ENCODE measurements at regions not wholly inside any gene's neighbourhood (a gene's known extent, or its start where the extent isn't known, plus 50 kb on each side); places are given as distances from the start of the nearest gene placed in this dataset.
"Not testable (repeated sequence)": the region's sequence is repeated elsewhere in the genome, so short reads cannot be mapped to it uniquely, and the experiment has no call there.

DNA sequence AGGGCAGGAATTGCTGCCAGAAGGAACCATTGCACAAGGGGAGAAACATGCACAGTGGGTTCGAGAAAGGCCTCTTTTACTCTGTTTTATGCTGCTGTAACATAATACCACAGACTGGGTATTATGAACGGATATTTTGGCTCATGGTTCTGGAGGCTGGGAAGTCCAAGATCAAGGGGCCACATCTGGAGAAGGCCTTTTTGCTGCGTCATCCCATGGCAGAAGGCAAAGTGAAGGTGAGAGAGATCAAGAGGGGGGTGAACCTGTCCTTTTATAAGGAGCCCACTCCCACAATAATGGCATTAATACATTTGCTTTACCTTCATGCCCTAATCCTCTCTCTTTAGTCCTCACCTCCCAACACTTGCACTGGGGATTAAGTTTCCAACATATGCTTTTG lies 136.9 kb upstream of the ALDH1B1 start:
- no peak for DNase-seq (ENCODE audit: low spot score)

DNA sequence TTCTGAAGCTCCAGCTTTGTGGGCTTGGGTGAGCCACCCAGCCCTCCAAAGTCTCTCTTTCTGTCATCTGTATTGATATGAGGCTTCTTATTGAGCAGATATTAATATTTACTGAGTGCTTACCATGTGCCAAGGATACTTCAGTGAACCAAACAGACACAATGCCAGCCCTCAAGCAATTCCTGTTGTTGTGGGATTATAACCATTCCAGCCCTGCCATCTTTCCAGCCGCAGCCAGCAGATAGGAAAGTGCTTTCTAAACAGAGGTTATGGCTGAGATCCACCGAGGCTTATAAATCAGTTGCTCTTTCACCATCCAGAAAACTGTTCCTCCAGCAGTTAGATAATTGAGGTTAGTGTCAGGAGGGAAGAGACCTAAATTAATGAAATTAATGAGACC lies 137.7 kb upstream of the ALDH1B1 start:
- no peak for DNase-seq (ENCODE audit: low spot score)

DNA sequence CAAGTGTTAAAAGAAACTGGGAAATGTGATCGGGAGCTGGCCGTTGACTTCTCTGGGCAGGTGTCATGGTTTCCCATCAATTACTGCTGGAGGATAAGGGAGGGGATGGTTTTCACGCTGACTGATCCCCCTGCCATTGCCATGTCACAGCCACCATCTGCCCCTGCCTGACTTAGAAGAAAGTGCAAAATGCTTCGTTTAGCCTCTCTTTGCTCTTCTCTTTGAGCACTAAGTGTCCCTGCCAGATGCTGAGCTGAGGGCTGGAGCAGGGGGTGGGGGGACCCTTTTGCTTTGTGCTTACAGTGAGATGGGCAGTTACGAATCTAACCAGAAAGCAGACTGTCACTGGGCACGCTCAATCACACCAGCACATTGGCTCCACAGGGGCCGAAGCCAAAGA lies 138.4 kb upstream of the ALDH1B1 start:
- DNase-seq (ENCODE audit: low spot score), result no peak

DNA sequence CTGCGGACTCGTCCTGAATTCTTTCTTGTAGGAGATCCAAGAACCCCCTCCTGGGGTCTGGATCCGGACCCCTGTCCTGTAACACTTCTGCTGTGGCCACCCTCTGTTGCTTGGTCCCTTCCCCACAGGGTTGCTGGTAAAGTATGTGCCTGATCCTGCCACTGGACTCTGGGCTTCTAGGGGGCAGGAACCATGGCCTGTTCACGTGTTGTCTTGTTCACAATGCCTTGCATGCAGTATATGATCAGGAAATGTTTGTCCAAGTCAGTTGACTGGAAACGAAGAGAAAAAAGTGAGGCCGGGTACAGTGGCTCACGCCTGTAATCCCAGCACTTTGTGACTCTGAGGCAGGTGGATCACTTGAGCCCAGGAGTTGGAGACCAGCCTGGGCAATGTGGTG lies 139.3 kb upstream of the ALDH1B1 start:
- no peak for DNase-seq (ENCODE audit: low spot score)

DNA sequence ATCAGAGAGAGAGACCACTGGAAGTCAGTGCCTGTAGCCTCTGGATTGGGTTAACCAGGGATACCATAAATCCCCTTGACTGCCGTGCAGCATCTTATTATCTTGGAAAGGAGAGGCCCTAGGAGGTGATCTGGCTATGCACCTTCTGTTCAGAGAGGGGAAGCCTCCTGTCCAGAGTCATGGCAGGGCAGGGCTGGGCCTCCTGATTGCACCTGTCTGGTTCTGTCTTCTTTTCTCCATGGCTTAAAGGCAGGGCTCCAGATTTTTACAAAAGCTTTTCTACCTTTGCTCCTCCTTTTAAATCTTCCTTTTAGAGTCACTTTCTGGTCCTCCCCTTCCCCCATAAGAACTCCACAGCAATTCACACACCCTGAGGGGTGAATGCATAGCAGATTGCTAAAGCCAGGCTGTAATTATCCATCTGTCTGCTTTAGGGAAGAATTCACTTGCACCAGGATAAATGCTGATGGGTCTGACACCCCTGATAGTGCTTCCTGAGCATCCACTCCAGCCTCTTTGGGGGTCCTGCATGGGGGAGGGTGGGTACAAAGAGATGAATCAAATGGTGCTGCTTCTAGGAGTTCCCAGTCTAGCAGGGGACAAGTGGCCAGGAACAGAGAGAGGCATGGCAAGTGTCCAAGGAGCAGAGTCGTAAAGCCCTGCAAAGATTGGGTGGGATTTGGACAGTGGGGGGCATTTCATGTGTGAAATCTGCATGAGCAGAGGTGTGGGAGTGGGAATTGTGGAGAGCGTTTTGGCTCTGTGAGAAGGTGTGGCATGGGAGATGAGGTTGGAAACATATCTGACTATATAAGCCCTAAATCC lies 141.3 kb upstream of the ALDH1B1 start:
- no peak for DNase-seq (ENCODE audit: low spot score)

DNA sequence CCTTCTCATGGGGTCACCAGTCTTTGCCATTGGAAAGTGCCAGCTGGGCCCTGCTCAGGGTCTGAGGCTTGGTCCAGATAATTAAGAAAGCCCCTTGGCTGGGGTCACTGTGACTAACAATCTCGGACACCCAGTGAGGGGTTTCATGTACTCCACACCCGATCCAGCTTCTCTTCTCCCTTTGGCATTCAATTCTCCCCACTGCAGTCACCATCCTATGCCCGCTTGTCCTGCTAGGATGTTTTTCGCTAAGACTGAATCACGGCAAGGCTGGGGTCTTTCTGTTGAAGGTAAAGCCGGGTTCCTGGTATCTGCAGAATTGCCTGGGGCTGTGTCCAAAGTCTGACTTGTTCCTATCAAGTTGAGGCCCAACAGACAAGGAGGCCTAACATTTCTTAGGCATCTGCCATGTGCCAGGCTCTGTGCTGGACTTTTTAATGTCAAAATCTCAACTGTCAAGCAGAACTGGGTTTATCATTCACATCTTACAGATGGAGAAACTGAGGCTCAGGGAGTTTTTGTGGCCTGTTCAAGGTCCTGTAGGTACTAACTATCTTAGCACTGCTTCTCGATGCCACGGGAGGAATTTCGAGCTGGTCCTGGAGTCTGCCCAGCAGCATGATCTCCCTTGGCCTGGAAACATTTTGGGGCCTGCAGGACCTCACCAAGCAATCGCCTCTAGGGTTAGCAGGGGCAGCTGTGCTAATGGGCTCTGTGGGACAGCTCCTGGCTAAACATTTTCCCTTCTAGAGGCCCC lies 142.0 kb upstream of the ALDH1B1 start:
- DNase-seq (ENCODE audit: low spot score), result no peak

DNA sequence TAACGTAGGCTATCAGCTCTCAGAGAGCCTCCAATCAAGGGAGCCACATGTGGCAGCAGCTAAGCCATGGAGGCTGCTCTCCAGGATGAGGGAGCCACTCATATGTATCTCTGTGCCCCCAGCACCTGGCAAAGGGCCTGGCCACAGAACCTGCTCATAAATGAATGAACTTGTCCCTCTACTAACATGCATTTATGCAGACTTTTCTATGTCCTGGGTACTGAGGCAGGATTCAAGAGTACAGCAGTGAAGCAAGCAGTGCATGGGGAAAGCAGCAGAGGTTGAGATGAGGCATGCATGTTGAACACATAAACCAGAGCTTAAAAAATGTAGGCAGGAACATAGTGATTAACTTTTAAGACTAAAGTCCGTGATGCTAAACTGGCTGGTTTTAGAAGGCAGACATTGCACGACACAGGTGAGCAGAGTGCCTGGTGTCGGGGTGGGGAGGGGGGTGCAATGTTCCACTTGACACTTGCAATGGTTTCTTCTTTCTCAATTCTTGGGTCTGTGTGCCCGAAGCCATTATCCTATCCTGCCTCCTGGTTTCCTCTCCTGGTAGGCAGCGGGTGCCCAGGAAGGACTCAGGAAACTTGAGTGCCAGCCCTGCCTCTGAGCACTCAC lies 142.8 kb upstream of the ALDH1B1 start:
- DNase-seq (ENCODE audit: low spot score), result no peak

DNA sequence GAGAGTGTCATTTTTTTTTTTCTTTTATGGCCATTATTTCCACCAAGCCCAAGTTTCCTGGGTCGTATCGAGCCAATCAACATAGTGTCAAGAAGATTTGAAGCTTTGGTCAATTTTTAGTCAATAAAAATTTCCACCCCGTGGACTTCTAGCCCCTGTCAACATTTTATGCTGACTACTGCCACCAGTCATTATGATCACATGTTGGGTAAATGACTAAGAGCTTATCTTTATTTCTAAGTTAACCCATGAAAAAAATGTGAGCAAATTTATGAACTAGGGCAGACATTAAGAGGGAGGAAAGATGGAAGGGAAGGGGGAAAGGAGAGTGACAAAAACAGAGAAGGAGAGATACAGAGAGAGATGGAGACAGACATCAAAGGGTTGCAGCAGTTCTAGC lies 143.5 kb upstream of the ALDH1B1 start:
- DNase-seq (ENCODE audit: low spot score), result no peak

DNA sequence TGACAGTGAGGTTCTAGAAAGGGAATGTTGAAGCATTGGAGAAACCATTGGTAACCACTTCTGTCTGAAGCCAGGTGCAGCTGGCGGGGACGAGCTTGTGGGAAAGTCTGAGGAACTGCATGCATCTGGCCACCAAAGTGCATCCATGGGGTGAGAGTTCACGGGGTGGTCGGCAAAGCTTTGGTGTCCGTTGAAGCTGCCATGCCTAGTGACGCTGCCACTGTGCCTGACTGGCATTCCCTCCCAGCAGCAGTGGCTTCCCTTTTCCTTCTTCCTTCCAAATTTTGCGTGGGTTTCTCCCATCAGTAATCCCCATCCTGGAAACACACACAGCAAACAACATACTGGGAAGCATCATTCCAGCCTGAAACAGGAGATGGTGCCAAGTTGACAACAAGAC lies 145.7 kb upstream of the ALDH1B1 start:
- no peak for DNase-seq (ENCODE audit: low spot score)

DNA sequence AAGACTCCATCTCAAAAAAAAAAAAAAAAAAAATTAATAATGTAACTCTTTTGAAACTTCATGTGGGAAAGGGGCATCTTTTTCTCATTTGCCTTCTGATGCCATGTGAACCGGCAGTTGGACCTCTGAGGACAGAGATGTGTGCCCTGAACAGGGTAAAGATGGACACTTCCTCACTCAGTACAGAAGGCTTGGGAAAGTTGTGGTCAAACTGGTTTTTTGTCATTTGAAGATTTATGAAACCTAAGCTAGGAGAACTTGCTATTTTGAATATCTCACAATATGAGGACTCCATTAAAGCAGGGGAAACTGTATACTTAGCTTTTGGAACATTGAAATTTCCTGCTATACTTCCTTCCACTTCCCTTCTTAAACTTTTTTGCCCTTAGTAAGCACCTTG lies 147.5 kb upstream of the ALDH1B1 start:
- DNase-seq (ENCODE audit: low spot score), result no peak

DNA sequence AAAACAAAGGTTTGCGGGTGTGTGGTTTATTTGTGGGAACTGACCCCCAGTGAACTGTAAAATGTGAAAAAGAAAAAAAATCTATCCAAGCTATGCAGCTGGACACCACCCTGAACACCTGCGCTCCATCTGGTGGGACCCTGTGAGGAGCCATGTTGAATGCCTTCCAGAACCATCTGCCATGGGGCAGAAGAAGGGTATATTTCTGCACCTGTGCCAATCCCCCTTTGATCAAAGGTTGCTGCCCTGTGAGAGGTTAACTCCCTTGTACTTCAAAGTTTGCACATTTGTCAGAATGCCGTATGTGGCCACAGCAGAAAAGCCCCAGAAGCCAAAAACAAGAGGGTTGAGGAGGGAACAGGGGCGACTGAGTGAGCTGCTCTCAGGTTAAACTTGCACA lies 148.5 kb upstream of the ALDH1B1 start:
- DNase-seq (ENCODE audit: low spot score), result no peak

DNA sequence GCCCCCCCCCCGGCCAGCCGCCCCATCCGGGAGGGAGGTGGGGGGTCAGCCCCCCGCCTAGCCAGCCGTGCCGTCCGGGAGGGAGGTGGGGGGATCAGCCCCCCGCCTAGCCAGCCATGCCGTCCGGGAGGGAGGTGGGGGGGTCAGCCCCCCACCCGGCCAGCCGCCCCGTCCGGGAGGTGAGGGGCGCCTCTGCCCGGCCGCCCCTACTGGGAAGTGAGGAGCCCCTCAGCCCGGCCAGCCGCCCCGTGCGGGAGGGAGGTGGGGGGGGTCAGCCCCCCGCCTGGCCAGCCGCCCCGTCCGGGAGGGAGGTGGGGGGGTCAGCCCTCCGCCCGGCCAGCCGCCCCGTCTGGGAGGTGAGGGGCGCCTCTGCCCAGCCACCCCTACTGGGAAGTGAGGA lies 150.4 kb upstream of the ALDH1B1 start:
- not testable (repeated sequence) for DNase-seq (ENCODE audit: low spot score)

DNA sequence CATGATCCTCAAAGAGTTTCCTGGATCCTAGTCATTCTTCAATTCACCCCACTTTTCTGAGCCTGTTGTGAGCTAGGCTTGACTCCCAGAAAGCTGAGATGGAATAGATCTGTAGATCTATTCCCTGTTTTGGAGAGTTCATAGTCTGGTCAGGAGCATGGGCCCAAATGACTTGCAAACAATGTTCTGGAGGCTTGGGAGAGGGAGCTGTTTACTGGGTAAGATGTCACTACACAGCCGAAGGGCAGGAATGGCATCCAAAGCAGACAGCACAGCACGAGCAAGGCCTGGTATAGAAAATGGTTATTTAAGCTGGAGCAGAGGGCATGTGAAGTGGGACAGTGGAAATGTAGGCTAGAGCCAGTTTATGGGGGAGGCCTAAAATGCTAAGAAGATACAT lies 152.5 kb upstream of the ALDH1B1 start:
- DNase-seq (ENCODE audit: low spot score), result no peak

DNA sequence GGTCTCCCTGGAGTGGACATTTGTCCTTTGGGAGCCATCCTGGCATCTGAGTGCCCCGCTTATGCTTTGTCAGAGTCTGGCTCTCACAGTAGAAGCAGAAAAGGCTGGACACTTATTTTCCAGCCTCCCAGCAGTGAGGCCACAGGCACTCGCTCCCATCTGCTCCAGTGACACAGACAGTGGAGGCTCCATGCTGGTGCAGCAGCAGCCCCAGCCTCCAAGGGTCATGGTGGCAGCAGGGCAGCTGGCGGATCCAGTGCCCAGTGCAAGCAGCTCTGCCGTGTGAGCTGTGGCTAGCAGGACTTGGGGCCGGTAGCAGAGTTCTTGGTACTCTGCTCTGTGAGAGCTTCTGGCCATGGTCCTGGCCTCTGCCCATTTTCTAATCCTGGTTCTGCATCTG lies 157.3 kb upstream of the ALDH1B1 start:
- DNase-seq (ENCODE audit: low spot score), result no peak

DNA sequence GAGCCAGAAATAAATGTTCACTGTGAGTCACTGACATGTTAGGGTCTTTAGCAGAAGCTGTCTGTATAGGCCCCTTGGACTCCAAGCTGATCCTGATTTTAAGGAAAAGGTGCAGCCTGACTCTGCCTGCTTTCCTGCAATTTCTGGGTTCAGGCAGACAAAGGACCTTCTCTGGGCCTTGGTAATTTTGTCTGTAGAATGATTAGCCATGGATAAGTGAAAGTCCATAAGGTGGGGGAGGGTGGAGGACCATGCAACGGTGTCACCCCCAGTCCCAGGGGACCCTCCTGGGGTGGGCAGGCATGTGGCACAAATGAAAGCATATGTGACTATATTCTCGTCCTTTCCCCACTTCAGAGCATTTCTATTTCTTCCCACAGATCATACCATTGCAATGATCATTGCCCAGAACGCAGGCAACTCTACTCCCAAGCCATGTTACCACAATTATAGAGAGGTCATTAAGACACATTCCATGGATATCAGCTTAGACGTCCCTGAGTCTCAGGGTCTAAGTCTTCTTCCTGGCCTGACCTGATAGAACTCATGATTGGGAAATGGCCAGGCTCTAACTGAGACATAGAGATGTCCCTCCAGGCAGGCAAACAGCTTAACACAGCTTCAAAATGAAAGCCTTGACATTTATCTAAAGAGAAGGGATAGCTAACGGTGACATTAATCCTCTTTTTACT lies 157.9 kb upstream of the ALDH1B1 start:
- DNase-seq (ENCODE audit: low spot score), result no peak

DNA sequence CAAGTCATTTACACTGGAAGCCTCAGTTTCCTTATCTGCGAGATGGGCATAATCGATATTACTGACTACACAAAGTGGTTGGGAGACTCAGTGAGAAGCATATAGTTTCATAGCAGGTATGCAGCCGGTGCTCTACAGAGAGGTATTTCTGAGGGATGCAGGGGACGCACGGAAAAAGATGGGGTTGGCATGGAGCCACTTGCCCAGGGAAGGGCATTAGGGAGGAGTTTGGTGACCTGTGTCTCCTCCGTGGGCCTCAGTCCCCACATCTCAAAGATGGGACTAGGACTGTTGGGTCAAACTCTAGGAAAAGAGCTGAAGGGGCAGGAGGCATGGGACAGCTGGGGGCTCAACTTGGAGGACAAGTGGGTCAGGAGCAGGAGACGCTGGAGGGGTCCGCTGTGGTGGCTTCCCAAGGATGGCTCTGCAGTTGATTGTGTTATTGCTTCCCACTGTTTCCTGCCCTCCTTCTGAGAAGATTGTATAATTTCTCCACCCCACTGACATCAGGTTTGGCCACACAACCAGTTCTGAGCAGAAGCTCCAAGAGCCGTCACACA lies 158.6 kb upstream of the ALDH1B1 start:
- no peak for DNase-seq (ENCODE audit: low spot score)

DNA sequence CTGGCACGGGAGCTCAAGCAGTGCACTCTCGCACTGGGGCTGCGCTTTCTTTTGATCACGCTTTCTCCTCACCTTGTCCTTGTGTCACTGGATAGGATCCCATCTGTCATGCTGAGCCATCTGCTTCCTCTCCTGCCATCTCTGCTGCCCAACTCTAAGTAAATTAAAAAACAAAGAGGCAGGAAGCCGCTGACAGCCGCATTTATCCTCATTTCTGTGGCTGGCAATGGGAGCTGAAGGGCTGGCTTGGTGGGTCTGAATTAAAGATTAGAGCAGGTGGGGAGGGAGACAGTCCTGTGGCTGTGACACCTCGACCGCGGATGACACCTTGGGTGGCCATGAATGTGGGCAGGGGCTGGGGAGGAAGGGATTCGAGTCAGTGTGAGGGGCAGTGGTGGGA lies 159.2 kb upstream of the ALDH1B1 start:
- no peak for DNase-seq (ENCODE audit: low spot score)

DNA sequence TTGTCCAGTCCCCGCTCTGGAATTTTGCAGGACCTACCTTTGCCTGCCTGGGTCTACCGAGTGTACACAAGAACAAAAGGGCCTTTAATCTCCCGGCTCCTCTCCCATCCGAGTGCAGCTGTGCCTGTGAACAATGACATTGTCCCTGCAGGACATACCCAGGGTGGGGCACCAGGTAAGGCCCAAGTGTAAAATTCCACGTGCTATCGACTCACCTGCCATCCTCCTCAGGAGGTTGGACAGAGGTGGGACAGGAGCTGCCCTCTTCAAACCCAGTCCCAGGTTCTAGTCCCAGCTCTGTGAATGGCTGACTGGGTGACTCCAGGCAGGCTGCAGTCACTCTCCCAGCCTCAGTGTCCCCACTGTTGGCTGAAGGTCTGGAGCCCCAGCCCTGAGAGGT lies 159.6 kb upstream of the ALDH1B1 start:
- no peak for DNase-seq (ENCODE audit: low spot score)

DNA sequence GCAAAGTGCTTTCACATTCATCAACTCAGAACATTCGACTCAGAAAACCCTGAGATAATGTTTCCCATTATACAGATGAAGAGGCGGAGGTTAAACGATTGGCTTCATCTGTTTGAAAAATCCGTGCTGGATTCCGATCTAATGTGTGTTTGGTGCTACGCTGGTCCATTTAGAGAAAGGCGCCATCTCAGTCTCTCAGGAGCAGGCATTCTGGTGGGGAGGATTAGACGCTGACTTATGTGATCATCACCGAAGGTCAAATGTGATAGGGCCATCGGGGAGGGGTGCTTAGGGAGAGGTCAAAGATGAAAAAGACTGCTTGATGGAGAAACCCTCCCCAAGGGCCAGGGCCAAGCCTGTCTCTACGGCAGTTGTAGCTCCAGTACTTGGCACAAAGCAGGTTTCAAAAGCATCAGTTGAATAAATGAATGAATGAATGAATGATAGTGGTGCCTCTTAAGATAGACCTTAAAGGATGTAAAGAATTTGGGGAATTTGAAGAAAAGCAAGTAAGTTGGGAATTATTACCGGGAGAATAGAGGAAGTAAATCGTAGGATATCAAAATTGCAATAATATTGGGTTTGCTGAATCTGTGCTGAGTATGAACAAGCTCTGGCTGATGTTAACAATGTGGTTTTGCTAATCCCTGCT lies 160.6 kb upstream of the SHB start:
- DNase-seq (ENCODE audit: low spot score), result no peak

DNA sequence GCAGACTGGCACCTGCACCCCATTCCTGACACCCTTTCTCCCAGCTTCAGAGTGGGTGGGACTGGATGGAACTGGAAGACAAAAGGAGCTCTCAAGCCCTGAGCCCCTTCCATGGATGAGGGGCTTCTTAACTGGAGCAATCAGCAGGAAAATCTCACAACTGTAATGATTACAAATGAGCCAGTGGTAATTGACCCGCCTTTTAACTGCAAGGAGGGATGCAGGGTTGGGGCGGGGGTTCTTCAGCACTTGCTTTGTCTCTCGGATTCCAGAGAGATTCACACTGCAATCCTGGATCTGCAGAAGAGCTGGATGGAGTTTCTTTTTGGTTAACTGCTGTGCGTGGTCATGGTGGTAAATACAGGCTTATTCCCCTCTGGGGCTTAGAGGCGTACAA lies 160.1 kb upstream of the SHB start:
- DNase-seq (ENCODE audit: low spot score), result no peak

DNA sequence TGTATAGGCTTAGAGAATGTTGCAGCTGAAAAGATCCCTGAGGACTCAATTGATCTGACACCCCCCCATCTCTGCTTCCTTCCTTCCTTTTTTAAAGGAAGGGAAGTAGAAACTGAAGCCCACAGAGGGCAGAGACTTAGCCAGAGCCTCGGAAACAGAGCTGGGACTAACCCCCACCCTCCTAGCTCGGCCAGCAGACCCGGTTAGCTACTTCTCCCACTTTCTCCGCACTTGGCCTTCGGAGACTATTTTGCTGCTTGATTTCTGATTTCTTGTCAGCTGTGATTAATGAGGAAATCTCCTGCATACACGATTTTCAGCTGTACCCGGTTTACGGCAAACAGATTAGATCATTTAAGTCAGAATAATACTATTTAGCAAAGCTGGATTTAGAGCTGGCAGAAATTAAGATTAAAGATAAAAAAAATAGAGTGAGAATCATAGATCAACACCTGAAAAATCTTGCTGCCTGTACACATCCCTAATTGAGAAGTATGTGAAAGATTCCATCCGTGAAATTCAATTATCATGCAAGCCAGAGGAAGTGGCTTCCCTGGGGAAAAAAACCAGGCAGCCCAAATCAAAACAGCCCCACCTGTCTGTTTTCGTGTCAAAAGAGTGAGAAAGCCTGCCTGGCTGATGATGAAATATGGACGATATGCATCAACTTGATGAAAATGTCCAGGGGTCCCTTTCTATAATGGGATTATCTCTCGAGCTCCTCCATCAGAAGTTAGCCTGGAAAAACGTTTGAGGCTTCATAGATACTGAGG lies 159.5 kb upstream of the SHB start:
- DNase-seq (ENCODE audit: low spot score), result no peak
